ENCODE measurements at regions not wholly inside any gene's neighbourhood (a gene's known extent, or its start where the extent isn't known, plus 50 kb on each side); places are given as distances from the start of the nearest gene placed in this dataset.

GRCh38 chr7:115300231-115300870 lies 378.5 kb downstream of the MDFIC start:
- TF ChIP-seq EZH2 (IDR thresholded peaks at IDR 0.05; ENCODE audit: insufficient read depth, poor library complexity, severe bottlenecking) (no peak), EZH2phosphoT487 (IDR thresholded peaks at IDR 0.05; ENCODE audit: insufficient read depth, low read depth) (no peak)

Measured in GM23248 (cell line).